ENCODE measurements at regions not wholly inside any gene's neighbourhood (a gene's known extent, or its start where the extent isn't known, plus 50 kb on each side); places are given as distances from the start of the nearest gene placed in this dataset.

GRCh38 chr18:22524783-22525182, 107.1 kb upstream of the CTAGE1 start:
- H3K9ac ChIP-seq (ENCODE audit: low read length): no peak overlapping the region
- H3K79me2 ChIP-seq (replicated peaks; ENCODE audit: insufficient read depth, low read length): no peaks in the 10 kb centered on the region
- no peaks in the 10 kb centered on the region for H3K27me3 ChIP-seq (ENCODE audit: insufficient read depth, low read depth, low read length)
- H3K9me3 ChIP-seq (ENCODE audit: low read length): no peaks in the 10 kb centered on the region
- H3K36me3 ChIP-seq (ENCODE audit: insufficient read depth, low read length): no peaks in the 10 kb centered on the region
- H3K27ac ChIP-seq (ENCODE audit: low read length): no peak overlapping the region
- TF ChIP-seq, protein P1, sequence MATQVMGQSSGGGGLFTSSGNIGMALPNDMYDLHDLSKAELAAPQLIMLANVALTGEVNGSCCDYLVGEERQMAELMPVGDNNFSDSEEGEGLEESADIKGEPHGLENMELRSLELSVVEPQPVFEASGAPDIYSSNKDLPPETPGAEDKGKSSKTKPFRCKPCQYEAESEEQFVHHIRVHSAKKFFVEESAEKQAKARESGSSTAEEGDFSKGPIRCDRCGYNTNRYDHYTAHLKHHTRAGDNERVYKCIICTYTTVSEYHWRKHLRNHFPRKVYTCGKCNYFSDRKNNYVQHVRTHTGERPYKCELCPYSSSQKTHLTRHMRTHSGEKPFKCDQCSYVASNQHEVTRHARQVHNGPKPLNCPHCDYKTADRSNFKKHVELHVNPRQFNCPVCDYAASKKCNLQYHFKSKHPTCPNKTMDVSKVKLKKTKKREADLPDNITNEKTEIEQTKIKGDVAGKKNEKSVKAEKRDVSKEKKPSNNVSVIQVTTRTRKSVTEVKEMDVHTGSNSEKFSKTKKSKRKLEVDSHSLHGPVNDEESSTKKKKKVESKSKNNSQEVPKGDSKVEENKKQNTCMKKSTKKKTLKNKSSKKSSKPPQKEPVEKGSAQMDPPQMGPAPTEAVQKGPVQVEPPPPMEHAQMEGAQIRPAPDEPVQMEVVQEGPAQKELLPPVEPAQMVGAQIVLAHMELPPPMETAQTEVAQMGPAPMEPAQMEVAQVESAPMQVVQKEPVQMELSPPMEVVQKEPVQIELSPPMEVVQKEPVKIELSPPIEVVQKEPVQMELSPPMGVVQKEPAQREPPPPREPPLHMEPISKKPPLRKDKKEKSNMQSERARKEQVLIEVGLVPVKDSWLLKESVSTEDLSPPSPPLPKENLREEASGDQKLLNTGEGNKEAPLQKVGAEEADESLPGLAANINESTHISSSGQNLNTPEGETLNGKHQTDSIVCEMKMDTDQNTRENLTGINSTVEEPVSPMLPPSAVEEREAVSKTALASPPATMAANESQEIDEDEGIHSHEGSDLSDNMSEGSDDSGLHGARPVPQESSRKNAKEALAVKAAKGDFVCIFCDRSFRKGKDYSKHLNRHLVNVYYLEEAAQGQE (IDR thresholded peaks at IDR 0.05; ENCODE audit: borderline replicate concordance): no peak
- TF ChIP-seq SMC3 (conservative IDR thresholded peaks at IDR 0.05; ENCODE audit: poor library complexity): no peak
- no peak for TF ChIP-seq TAF1 (IDR thresholded peaks at IDR 0.05; ENCODE audit: low read depth)
- TF ChIP-seq MXI1 (conservative IDR thresholded peaks at IDR 0.05; ENCODE audit: poor library complexity, severe bottlenecking): no peak
- TF ChIP-seq EZH2 (IDR thresholded peaks at IDR 0.05; ENCODE audit: borderline replicate concordance, insufficient read depth, low read length, poor library complexity, severe bottlenecking): no peak
- no peak for TF ChIP-seq EP300 (conservative IDR thresholded peaks at IDR 0.05; ENCODE audit: poor library complexity, severe bottlenecking)
- TF ChIP-seq, protein P2, sequence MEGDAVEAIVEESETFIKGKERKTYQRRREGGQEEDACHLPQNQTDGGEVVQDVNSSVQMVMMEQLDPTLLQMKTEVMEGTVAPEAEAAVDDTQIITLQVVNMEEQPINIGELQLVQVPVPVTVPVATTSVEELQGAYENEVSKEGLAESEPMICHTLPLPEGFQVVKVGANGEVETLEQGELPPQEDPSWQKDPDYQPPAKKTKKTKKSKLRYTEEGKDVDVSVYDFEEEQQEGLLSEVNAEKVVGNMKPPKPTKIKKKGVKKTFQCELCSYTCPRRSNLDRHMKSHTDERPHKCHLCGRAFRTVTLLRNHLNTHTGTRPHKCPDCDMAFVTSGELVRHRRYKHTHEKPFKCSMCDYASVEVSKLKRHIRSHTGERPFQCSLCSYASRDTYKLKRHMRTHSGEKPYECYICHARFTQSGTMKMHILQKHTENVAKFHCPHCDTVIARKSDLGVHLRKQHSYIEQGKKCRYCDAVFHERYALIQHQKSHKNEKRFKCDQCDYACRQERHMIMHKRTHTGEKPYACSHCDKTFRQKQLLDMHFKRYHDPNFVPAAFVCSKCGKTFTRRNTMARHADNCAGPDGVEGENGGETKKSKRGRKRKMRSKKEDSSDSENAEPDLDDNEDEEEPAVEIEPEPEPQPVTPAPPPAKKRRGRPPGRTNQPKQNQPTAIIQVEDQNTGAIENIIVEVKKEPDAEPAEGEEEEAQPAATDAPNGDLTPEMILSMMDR (IDR thresholded peaks at IDR 0.05; ENCODE audit: poor library complexity, severe bottlenecking): no peak
- no peak for TF ChIP-seq POLR2AphosphoS5 (IDR thresholded peaks at IDR 0.05)
- TF ChIP-seq RAD21 (conservative IDR thresholded peaks at IDR 0.05): no peak
- no peaks in the 10 kb centered on the region for H3K9me2 ChIP-seq (ENCODE audit: insufficient read depth, low read length)
- no peak overlapping the region for H2AFZ ChIP-seq (ENCODE audit: low read depth, low read length)
- H4K20me1 ChIP-seq (ENCODE audit: insufficient read depth): no peaks in the 10 kb centered on the region
- H3K4me2 ChIP-seq (ENCODE audit: low read length): no peak overlapping the region
- no peak overlapping the region for H3K4me3 ChIP-seq (ENCODE audit: low read length)
- H3F3A ChIP-seq (ENCODE audit: insufficient read depth, low read length, poor library complexity, severe bottlenecking): no peaks in the 10 kb centered on the region

DNA sequence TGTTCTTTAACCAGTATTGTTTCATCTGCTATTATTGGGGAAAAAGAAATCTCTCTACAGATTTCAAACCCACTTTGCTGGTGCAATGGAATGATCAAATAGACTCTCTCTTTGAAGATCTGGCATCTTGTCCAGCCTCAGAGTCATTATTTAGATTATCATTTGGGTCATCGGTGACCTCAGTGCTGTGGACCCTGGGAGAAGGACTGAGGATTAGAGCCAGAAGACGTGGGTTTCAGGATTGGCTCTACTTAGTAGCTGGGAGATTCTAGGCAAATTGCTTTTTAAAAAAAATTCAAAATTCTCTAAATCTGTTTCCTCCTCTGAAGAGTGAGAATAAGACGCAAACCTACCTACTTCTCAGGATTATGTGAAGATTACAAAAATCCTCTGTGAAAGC, 107.6 kb upstream of the CTAGE1 start:
- H3K4me2 ChIP-seq (ENCODE audit: low read length): no peak overlapping the region
- H4K20me1 ChIP-seq (ENCODE audit: insufficient read depth): no peaks in the 10 kb centered on the region
- no peaks in the 10 kb centered on the region for H3K36me3 ChIP-seq (ENCODE audit: insufficient read depth, low read length)

More for the DNA sequence above, 107.6 kb upstream of the CTAGE1 start:
- H3K27me3 ChIP-seq (ENCODE audit: insufficient read depth, low read depth, low read length): no peaks in the 10 kb centered on the region
- H2AFZ ChIP-seq (ENCODE audit: low read depth, low read length): no peak overlapping the region
- H3K4me3 ChIP-seq (ENCODE audit: low read length): no peak overlapping the region
- no peaks in the 10 kb centered on the region for H3K79me2 ChIP-seq (replicated peaks; ENCODE audit: insufficient read depth, low read length)
- no peaks in the 10 kb centered on the region for H3K9me2 ChIP-seq (ENCODE audit: insufficient read depth, low read length)
- no peaks in the 10 kb centered on the region for H3K9me3 ChIP-seq (ENCODE audit: low read length)
- H3K27ac ChIP-seq (ENCODE audit: low read length): no peak overlapping the region
- TF ChIP-seq, protein P2 (IDR thresholded peaks at IDR 0.05; ENCODE audit: poor library complexity, severe bottlenecking): no peak
- no peak for TF ChIP-seq POLR2AphosphoS5 (IDR thresholded peaks at IDR 0.05)
- no peak for TF ChIP-seq TAF1 (IDR thresholded peaks at IDR 0.05; ENCODE audit: low read depth)
- TF ChIP-seq EZH2 (IDR thresholded peaks at IDR 0.05; ENCODE audit: borderline replicate concordance, insufficient read depth, low read length, poor library complexity, severe bottlenecking): no peak
- TF ChIP-seq, protein P1 (IDR thresholded peaks at IDR 0.05; ENCODE audit: borderline replicate concordance): no peak
- TF ChIP-seq EP300 (conservative IDR thresholded peaks at IDR 0.05; ENCODE audit: poor library complexity, severe bottlenecking): no peak
- no peak for TF ChIP-seq SMC3 (conservative IDR thresholded peaks at IDR 0.05; ENCODE audit: poor library complexity)
- no peak for TF ChIP-seq RAD21 (conservative IDR thresholded peaks at IDR 0.05)
- TF ChIP-seq MXI1 (conservative IDR thresholded peaks at IDR 0.05; ENCODE audit: poor library complexity, severe bottlenecking): no peak
- no peak overlapping the region for H3K9ac ChIP-seq (ENCODE audit: low read length)
- no peaks in the 10 kb centered on the region for H3F3A ChIP-seq (ENCODE audit: insufficient read depth, low read length, poor library complexity, severe bottlenecking)

Data from neural cell (in vitro differentiated cells).